Retina (tissue), 1 donor: ENCODE measurements at regions not wholly inside any gene's neighbourhood (a gene's known extent, or its start where the extent isn't known, plus 50 kb on each side); places are given as distances from the start of the nearest gene placed in this dataset.
"Not testable (repeated sequence)": the region's sequence is repeated elsewhere in the genome, so short reads cannot be mapped to it uniquely, and the experiment has no call there.

Experiments used
- DNase-seq: peaks from one replicate; pipeline ENCODE4 v3.0.0-alpha.2; 2016

- no peak for DNase-seq
Observed at GRCh38 chr10:38209332-38209731, 115.2 kb downstream of the ZNF37A start.

GRCh38 chr10:38209748-38210147 is 115.6 kb downstream of the ZNF37A start:
- DNase-seq = not testable (repeated sequence)

GRCh38 chr10:38212460-38212859 is 118.3 kb downstream of the ZNF37A start:
- no peak for DNase-seq

GRCh38 chr10:38226385-38226784 is 132.2 kb downstream of the ZNF37A start:
- no peak for DNase-seq

GRCh38 chr10:38228394-38228793 is 134.3 kb downstream of the ZNF37A start:
- DNase-seq = no peak

GRCh38 chr10:38238479-38238878 is 144.3 kb downstream of the ZNF37A start:
- DNase-seq = not testable (repeated sequence)

- not testable (repeated sequence) for DNase-seq
Observed at GRCh38 chr10:38242061-38242649, 148.0 kb downstream of the ZNF37A start.

- DNase-seq = not testable (repeated sequence)
Observed at GRCh38 chr10:38248113-38248512, 154.0 kb downstream of the ZNF37A start.

GRCh38 chr10:38252551-38252950 is 158.4 kb downstream of the ZNF37A start:
- DNase-seq = not testable (repeated sequence)

GRCh38 chr10:38267555-38267954 is 173.4 kb downstream of the ZNF37A start:
- DNase-seq = not testable (repeated sequence)

GRCh38 chr10:38271031-38271430 is 176.9 kb downstream of the ZNF37A start:
- DNase-seq = not testable (repeated sequence)

GRCh38 chr10:38274879-38275278 is 180.7 kb downstream of the ZNF37A start:
- not testable (repeated sequence) for DNase-seq

GRCh38 chr10:38292560-38292959 is 198.4 kb downstream of the ZNF37A start:
- not testable (repeated sequence) for DNase-seq

- not testable (repeated sequence) for DNase-seq
Observed at GRCh38 chr10:38310111-38310510, 216.0 kb downstream of the ZNF37A start.

GRCh38 chr10:38315090-38315805 is 221.1 kb downstream of the ZNF37A start:
- not testable (repeated sequence) for DNase-seq

- not testable (repeated sequence) for DNase-seq
Observed at GRCh38 chr10:38321393-38321792, 227.3 kb downstream of the ZNF37A start.

GRCh38 chr10:38330306-38330705 is 236.2 kb downstream of the ZNF37A start:
- DNase-seq = not testable (repeated sequence)

GRCh38 chr10:38331106-38331505 is 237.0 kb downstream of the ZNF37A start:
- not testable (repeated sequence) for DNase-seq

GRCh38 chr10:38333699-38334098 is 239.6 kb downstream of the ZNF37A start:
- not testable (repeated sequence) for DNase-seq

- DNase-seq = not testable (repeated sequence)
Observed at GRCh38 chr10:38350645-38351044, 256.5 kb downstream of the ZNF37A start.

GRCh38 chr10:38354410-38354809 is 260.3 kb downstream of the ZNF37A start:
- DNase-seq = not testable (repeated sequence)

GRCh38 chr10:38355911-38356526 is 261.9 kb downstream of the ZNF37A start:
- peak; percentile 83 for DNase-seq

GRCh38 chr10:38356527-38356926 is 262.4 kb downstream of the ZNF37A start:
- peak; percentile 7 for DNase-seq

GRCh38 chr10:38362514-38362913 is 268.4 kb downstream of the ZNF37A start:
- DNase-seq = not testable (repeated sequence)
